ENCODE measurements at regions not wholly inside any gene's neighbourhood (a gene's known extent, or its start where the extent isn't known, plus 50 kb on each side); places are given as distances from the start of the nearest gene placed in this dataset.
"Not testable (repeated sequence)": the region's sequence is repeated elsewhere in the genome, so short reads cannot be mapped to it uniquely, and the experiment has no call there.

DNA sequence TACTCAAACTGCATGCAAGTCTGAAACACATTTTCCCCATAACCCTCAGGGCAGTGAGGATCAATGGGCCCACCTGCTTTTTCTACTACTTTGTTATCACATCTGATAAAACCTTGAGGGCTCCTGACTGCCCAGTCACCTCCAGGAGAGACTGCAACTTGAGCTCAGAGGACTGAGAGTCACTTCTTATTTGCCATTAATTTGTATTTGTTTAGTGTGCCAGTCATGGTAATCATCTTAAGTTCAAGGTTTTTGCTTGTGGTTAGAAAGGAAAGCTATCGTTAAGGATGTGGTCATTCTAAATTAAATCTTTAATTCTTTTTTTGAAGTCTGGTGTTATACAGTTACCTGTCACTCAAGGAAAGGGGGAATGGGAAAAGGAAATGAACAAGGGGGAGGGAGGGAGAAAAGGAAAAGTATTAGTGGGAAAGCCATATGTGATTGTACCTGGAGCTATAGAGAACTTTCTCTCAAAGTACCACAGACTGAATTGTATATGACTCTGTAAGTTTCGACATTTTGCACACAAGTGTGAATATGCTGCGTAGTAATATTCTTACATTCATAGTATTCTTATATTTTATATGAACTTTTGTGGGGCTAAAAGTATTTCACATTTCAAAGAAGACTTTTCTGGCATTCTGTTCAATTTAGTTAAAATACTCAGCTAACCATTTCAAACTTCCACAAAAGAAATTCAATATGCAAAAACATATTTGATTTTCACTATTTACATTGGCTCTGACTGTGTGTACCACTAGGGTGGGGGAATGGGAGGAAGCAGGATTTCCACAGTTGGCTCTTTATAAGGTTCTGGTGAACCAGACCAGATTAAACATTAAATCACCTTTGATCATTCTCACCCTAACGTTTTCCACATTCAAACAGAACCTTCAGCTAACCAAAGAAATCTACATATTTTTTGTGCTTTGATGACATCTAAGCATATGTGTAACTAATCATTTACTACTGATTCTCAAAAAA, 166.5 kb upstream of the ATP11B start:
- no peak for DNase-seq (ENCODE audit: low spot score)

DNA sequence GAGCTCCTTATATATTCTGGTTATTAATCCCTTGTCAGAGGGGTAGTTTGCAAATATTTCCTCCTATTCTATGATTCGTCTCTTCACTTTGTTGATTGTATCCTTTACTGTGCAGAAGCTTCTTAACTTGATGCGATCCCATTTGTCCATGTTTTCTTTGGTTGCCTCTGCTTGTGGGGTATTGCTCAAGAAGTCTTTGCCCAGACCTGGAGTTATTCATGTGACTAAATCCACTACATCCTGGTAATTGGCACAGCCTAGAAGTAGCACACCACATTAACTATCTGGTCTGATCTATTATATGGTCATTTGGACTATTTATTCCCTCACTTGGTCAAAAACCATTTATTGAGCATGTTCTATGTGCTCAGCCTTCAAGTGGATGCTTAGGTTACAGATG, 164.8 kb upstream of the ATP11B start:
- no peak for DNase-seq (ENCODE audit: low spot score)

DNA sequence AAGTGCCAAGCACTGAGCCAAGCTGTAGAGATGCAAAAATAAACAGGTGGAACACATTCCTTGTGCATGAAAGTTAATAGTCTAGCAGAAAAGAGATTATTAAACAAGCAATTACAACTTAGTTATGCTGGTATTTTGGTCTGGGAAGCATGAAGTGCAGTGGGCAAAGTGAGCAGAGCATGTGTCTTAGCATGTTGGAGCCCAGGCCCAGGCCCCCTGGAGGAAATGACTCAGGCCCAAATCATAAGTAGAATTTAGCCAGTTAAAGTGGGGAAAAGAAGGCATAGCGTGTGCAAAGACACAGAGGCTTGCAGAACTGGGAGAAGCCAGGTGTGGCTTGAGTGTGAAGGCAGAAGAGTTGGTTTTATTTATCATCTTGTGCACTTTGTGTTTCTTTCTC, 163.8 kb upstream of the ATP11B start:
- DNase-seq (ENCODE audit: low spot score): no peak

DNA sequence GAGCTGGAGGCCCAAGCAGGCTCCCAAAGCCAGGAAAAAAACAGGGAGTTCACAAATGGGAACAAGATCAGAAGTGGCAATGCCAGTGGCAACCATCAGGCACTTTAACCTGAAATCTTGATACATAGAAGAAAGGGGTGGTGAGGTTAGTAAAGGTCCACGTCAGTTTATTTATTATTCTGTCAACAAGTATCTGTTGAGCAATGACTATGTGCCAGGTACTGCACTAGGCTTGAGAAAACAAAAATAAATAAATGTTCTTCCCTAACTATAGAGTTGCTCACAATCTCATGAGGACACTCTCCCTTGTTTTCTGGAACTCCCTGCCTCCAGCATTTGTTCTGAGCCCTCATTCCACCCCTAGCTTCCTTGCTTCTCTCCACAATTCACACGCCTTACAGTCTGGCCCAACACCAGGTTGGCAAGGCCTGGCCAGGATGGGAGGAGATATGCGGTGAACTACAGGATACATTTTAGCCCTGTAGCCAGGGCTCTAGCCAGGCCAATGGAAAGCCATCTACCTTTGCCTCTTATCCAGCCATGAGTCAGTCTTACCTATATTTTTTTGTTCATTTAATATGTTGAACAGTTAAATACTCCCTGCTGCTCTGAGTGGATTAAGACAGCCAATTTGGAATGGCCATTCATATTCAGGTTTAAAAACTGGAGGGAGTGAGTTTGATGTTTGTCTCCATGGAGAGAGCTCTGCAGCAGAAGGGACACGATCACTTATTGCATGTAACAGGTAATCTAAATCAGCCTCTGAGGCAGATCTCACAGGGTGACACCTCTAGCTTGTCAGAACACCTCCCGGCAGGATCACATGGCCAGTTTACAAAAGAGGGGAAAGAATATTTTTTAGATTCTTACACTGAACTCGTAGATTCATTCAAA, 161.9 kb upstream of the ATP11B start:
- DNase-seq (ENCODE audit: low spot score): no peak

DNA sequence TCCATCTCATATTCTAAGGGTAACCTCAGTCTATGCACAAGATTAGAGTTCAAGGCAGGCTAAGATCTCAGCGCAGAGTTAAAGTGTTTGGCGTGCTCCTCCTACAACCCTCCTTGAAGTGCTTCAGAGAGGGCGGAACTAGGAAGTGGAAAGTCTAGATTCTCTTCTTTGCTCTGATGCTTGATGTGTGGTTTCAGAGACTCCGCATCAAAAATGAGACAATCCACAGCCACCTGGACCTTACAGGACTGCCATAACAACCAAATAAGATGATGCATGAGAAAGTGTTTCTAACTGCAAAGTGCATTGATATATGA, 161.3 kb upstream of the ATP11B start:
- DNase-seq (ENCODE audit: low spot score): no peak

DNA sequence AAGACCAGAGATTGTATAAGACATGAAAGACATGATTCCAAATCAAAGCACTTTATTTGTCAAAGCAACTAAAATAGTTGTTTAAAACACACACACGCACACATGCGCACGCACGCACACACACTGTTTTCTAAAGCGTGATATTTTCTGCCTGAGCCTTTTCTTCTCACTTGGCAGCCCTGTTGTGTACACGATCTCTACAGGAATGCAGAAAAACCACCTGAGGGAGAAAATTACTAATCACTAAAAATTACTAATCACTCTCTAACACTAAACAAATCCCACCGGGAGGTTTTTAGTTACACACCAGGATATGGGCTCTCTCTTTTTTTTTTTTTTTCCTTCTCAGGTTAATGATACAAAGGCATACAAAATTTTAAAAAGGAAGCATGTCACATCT, 160.1 kb upstream of the ATP11B start:
- DNase-seq (ENCODE audit: low spot score): no peak

DNA sequence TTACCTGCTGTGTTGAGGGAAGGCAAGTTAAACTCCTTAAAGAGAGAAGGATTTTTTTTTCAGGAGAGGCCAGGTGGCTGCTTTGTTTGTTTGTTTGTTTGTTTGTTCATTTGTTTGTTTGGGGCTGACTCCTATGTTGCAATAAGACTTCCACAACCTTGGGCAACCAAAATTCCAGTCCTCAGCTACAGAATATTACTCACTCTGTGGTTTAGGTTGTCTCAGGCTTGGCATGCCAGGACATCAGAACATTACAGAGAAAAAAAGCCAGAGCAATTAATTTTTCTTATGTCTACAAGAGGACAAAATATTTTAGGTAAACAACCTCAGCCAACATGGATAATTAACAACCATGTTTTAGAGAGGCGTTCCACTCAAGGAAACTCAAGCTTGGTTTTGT, 156.7 kb upstream of the ATP11B start:
- no peak for DNase-seq (ENCODE audit: low spot score)

DNA sequence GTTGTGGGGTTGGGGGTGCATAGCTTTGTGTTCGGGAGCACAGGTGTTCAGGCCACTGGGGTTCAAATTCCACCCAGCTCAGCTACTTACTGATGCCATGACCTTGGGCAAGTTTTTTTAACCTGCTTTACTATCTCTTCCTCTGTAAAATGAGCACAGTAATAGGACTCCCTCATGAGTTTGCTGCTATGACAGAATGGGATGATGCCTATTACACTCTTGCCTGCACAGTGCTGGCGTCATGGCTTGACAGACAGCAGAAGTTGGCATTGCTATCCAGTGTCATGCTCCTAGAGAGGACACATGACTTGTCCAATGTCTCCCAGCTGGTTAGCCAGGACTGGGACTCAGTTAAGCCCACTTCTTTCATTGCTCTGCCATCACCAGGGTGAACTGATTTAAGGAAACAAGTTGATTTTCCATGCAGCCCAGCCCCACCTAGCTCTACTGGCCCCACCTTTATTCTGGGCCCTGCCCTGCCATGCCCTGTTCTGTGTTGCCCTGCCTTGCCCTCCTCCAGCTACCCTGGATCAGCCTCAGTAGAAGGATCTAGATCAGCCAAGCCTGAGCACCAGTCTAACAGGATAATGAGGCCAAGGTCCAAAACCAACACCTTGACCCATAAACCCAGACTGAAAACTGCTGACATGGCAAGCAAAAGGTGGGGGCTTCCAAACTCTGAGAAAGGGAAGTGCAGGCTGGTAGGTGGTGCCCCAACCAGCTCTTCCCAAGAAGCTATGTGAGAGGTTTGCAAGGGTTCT, 155.8 kb upstream of the ATP11B start:
- no peak for DNase-seq (ENCODE audit: low spot score)

DNA sequence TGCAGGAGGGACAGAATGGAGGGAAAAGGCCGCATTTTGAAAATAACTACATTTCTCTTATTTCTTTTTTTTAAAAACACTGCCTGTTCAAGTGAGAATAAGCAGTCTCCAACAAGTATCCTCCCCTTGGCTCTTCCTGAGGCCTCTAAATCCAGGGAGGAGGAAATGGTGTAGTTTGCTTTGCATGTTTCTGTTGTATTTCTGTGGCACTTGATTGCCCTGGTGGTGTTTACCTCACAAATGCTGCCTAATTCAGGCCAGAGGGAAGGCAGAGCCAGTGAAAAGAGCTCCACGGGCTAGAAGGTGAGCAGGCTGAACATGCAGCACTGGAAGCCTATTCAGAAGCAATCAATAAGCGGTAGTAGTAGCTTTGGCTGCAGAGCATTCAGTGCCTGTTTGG, 149.3 kb upstream of the ATP11B start:
- no peak for DNase-seq (ENCODE audit: low spot score)

DNA sequence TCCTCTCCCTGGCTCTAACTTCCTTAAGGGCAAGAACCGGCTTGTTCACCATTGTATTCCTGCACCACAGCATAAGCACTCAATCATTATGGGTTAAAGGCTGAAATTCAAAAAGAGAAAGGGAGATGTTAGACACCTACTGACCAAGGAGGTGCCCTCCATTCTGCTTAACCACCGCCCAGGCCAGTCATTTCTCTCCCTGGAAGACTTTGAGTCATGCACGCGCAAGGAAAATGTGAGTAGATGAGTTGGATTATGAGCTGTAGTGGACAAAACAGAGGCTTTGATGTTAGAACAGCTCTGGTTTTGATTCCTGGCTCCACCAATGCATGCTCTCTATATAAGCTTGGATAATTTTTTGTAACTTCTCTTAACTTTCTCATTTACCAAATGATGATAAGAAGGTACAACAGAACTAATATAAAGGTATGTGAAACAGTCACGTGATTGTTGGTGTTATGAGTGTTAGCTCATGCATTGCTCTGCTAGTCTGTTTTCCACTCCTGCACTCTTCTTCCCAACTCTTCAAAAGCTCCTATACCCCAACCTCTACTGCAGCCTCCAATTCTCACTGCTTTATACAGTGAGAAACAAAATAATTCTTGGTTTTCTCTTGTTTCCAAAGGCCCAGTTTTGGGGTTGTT, 148.4 kb upstream of the ATP11B start:
- DNase-seq (ENCODE audit: low spot score): no peak

DNA sequence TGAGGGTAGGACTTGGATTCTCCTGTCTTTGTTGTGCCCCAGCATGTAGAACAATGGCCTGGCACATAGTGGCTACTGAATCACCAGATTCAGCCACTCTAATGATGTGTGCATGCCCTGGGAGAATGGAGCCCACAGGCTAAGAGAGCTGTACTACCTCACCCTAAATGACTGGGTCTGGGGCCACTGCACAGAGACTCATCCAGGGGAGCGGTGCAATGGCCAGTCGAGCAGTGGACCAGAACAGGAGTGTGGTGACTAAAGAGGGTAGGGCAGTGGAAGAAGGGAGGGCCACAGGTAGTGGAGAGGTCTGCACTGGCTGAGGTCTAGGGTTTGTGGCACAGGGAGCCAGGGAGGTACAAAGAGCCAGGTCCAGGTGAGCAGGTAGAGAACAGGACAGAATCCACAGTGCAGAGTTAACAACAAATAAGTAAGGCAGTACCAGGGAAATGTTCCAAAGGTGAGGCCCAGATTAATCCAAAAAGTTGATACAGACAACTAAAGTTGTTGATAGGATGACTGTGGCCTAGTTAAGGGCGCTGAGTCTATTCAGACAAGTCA, 142.7 kb upstream of the ATP11B start:
- DNase-seq (ENCODE audit: low spot score): no peak

DNA sequence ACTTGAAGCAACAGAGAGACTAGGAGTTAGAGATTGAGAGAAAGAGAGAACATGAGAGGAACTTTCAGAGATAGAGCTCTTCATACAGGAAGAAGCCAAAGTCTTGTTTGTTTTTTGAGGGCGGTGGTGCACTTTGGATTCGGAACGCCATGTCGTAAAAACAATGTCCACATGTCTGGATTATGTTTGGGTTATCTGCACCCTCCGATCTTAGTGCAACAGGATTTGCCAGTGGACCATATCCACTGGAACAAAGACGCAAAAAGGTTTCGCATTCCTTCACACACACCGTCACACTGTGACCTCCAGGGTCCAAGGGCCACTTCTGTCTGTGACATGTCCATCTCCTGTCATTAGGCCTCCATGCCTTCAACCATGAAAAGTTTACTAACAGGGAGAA, 141.8 kb upstream of the ATP11B start:
- DNase-seq (ENCODE audit: low spot score): no peak

DNA sequence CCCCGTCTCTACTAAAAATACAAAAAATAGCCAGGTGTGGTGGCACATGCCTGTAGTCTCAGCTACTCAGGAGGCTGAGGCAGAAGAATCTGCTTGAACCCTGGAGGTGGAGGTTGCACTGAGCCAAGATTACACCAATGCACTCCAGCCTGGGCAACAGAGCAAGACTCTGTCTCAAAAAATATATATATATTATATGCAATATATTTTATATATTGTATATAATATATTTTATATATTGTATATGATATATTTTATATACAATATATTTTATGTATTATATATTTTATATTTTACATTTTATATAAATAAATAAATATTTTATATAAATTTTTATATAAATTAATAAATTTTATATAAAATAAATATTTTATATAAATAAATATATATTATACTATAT, 140.2 kb upstream of the ATP11B start:
- not testable (repeated sequence) for DNase-seq (ENCODE audit: low spot score)

DNA sequence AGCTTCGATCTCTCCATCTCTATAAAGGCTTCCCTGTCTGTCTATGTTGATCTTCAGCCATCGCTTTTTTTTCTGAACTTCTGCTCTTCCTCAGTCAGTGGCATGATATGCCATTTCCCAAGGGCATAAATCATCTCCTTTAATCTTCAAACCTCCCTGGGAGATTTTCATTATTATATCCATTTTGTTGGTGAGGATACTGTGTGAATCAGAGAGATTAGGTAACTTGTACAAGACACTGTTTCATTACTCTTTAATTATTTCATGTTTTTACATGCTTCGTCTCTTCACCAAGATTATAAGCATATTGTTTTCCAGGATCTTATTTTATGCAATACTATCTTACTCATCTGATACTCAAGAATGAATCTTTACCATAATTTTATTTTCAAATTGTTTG, 124.8 kb upstream of the ATP11B start:
- no peak for DNase-seq (ENCODE audit: low spot score)

DNA sequence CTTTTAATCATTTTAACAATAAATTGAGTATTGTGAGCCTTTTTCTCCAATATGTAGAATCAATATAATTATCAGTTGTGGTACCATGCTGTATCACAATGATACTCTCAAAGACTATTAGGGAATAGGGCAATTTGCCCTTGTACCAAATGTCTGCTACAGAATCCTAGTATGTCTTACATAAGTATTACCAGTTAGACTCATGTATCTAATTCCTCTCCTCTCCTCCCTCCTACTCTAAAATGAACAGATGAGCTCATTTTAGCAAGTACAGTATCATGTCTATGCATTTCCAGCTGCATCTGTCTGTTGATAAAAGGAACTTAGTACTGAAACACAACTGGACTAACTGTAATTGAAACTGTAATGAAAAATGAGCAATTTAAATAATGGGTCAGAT, 124.3 kb upstream of the ATP11B start:
- no peak for DNase-seq (ENCODE audit: low spot score)

DNA sequence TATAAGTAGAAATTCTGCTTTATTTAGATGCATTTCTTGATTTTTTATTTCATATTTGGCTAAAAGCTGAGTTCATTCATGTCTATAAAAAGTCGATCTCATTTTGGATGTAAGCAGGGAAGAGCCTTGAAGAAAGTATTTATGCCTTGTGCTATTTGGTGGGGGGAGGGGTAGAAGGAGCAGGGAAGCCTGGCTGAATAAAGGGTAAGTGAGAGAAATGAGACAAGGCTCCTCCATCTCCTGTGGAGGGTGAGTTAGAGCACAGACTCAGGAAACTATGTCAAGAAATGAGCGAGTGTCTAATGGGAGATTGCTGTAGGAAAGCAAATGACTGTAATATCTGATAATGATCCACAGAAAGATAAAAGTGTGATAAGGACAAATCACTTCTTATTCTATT, 121.8 kb upstream of the ATP11B start:
- DNase-seq (ENCODE audit: low spot score): no peak

DNA sequence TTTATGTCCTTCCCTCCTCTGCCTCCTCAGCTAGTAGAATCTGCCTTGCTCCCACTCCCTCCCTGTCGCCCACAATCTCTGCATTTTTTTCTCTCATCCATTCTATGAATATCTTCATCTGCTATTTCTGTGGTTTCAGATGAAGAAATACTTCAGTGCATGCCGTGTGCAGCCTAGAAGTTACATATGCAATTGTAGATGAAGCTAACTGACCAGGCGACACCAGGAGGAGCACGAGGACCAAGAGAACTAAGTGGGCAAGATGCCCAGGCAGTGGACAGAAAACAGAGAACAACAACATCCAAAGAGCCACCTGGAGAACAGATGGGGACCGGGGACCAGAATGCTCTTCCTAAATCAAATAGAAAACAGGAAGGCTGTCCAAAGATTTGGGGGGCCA, 121.4 kb upstream of the ATP11B start:
- no peak for DNase-seq (ENCODE audit: low spot score)

DNA sequence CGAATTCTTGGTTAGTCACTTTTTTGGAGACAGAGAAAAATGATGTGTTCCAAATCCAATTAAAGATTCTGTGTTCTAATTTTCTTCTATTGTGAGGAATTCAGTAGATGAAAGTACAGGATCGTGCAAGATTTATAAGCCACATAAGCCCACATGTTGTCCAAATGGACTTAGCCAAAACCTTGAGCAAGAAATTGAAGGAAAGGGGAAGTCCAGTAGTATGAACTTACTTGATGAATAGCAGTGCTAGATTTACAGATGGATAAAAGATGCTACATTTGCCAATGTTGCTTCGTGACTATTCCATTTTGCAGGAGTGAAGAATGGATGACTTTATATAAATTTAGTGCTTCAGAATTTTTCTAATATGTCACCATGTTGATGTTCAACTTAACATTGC, 120.0 kb upstream of the ATP11B start:
- DNase-seq (ENCODE audit: low spot score): no peak

DNA sequence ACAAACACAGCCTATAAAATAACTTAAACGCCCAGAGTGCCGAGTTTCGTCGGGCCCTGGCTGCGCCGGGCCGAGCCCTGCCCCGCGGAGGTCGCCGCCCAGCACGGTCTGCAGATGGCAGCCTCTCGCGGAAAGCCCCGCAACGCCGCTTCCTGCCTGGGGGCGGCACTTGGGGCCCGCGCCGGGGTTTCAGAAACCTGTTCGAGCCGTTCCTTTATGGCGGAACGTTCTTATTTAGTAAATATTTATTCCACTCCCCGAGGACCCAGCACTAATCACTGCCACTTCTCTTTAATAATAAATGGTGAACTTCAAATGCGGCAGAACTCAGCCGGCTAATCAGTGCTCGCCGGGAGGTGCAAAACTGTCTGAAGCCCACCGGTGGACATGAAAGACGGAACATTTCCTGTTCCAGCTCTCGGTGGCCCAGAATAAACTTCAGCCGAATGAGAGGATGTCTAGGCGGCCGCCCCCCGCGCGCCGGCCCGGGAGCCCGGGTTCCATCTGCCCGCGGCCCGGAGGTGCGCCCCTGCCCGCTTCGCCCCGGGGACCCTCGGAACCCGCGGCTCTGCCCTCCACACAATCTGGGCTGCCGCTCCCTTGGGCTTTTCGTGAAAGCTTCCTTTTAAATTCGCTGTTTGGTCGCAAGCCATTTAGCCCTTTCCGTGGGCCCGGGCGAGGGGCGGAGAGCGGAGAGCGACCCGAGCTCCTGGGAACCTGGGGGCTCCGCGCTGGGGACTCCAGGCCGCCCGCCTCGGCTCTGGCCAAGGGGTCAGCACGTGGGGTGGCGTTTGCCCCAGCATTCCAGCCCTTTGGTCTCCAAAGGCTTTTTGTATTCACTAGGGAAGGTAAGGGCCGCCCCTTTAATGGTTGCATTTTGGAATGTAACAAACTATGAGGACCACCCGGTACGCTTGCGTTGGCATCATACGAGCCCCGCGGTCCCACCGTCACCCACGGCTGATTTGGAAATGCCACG, 110.8 kb upstream of the ATP11B start:
- peak; percentile 14 for DNase-seq (ENCODE audit: low spot score)

DNA sequence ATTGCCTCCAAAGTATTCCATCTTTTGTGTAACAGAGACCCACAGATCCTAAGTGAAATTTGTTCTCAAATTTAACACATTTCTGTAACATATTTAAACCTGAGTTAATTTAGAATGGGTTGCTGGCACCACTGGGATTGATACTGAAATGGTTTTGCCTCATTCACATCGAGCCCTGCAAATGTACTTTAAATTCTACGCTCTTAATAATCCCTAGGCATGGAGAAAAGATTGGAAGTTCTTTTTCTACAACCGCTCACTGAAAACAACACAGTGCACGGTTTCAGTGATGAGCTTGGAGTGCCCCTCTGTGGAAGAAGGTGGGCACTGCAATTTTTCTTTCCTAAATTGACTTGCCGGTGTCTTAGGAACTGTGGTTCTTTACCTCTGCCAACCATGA, 109.9 kb upstream of the ATP11B start:
- DNase-seq (ENCODE audit: low spot score): peak; percentile 64

Measured in hepatic stellate cell (primary cell).